Neural cell (in vitro differentiated cells): ENCODE measurements at regions not wholly inside any gene's neighbourhood (a gene's known extent, or its start where the extent isn't known, plus 50 kb on each side); places are given as distances from the start of the nearest gene placed in this dataset.

Experiments used
- H2AFZ ChIP-seq: fragments of 200-600, 300-800 bp; sonication (generic), shearing (Covaris generic); 2 replicates; pipeline ENCODE4 v1.6.0; 2014; ENCODE audit warnings: low read depth, mild to moderate bottlenecking, antibody characterized with exemption, low read length, moderate library complexity
- H3F3A ChIP-seq: fragments of 200-600 bp; shearing (Covaris generic); 2 replicates; pipeline ENCODE4 v1.6.1; 2016; ENCODE audit warnings: mild to moderate bottlenecking, moderate library complexity, mixed read lengths, antibody characterized with exemption, low read length; ENCODE audit not compliant: insufficient read depth, poor library complexity, severe bottlenecking
- H3K27ac ChIP-seq: fragments of 200-600, 300-800 bp; sonication (generic), shearing (Covaris generic); 2 replicates; pipeline ENCODE4 v1.5.1; 2014; ENCODE audit warnings: mild to moderate bottlenecking, low read length, moderate library complexity
- H3K27me3 ChIP-seq: fragments of 300-800, 200-600 bp; sonication (generic), shearing (Covaris generic); 2 replicates; pipeline ENCODE4 v1.6.0; 2014; ENCODE audit warnings: mild to moderate bottlenecking, low read depth, low read length, moderate library complexity; ENCODE audit not compliant: insufficient read depth
- H3K36me3 ChIP-seq: fragments of 300-800, 200-600 bp; sonication (generic), shearing (Covaris generic); 2 replicates; pipeline ENCODE4 v1.5.1; 2014; ENCODE audit warnings: mild to moderate bottlenecking, antibody characterized with exemption, low read length, moderate library complexity; ENCODE audit not compliant: insufficient read depth
- H3K4me2 ChIP-seq: fragments of 300-800, 200-600 bp; sonication (generic), shearing (Covaris generic); 2 replicates; pipeline ENCODE4 v1.6.0; 2014; ENCODE audit warnings: mild to moderate bottlenecking, low read length
- H3K4me3 ChIP-seq: fragments of 300-800, 200-600 bp; sonication (generic), shearing (Covaris generic); 2 replicates; pipeline ENCODE4 v1.5.1; 2014; ENCODE audit warnings: mild to moderate bottlenecking, low read length, moderate library complexity
- H3K79me2 ChIP-seq: fragments of 200-600 bp; shearing (Covaris generic); replicated peaks from 2 replicates; pipeline ENCODE4 v1.6.0; 2014; ENCODE audit warnings: mild to moderate bottlenecking, low read length, moderate library complexity; ENCODE audit not compliant: insufficient read depth
- H3K9ac ChIP-seq: fragments of 300-800, 200-600 bp; sonication (generic), shearing (Covaris generic); 2 replicates; pipeline ENCODE4 v1.6.1; 2016; ENCODE audit warnings: mild to moderate bottlenecking, low read length, mixed read lengths
- H3K9me2 ChIP-seq: fragments of 200-600 bp; shearing (Covaris generic); 2 replicates; pipeline ENCODE4 v1.6.1; 2016; ENCODE audit warnings: mild to moderate bottlenecking, low read length, mixed read lengths; ENCODE audit not compliant: insufficient read depth
- H3K9me3 ChIP-seq: fragments of 200-600, 300-800 bp; sonication (generic), shearing (Covaris generic); 2 replicates; pipeline ENCODE4 v1.6.1; 2016; ENCODE audit warnings: mild to moderate bottlenecking, mixed run types, low read length, moderate library complexity, mixed read lengths
- H4K20me1 ChIP-seq: fragments of 200-600 bp; shearing (Covaris generic); 2 replicates; pipeline ENCODE4 v1.6.1; 2016; ENCODE audit warnings: mild to moderate bottlenecking, mixed run types; ENCODE audit not compliant: insufficient read depth
- CTCF ChIP-seq: fragments of 450-650 bp; IDR thresholded peaks from 2 replicates; pipeline ENCODE4 v1.5.1; 2014; ENCODE audit warnings: antibody characterized with exemption, mild to moderate bottlenecking, moderate library complexity; ENCODE audit not compliant: poor library complexity, severe bottlenecking
- EP300 ChIP-seq: fragments of 450-650 bp; conservative IDR thresholded peaks from 2 replicates; pipeline ENCODE4 v1.6.1; 2014; ENCODE audit warnings: antibody characterized with exemption, mild to moderate bottlenecking, moderate library complexity; ENCODE audit not compliant: poor library complexity, severe bottlenecking
- EZH2 ChIP-seq: fragments of 200-600, 300-800 bp; shearing (Covaris generic), sonication (generic); IDR thresholded peaks from 2 replicates; pipeline ENCODE4 v1.6.1; 2014; ENCODE audit warnings: antibody characterized with exemption, low read length, borderline replicate concordance, mild to moderate bottlenecking; ENCODE audit not compliant: insufficient read depth, poor library complexity, severe bottlenecking
- MXI1 ChIP-seq: fragments of 450-650 bp; conservative IDR thresholded peaks from 2 replicates; pipeline ENCODE4 v1.6.1; 2014; ENCODE audit warnings: antibody characterized with exemption, mild to moderate bottlenecking; ENCODE audit not compliant: poor library complexity, severe bottlenecking
- POLR2AphosphoS5 ChIP-seq: IDR thresholded peaks from 2 replicates; pipeline ENCODE4 v1.6.1; 2012
- RAD21 ChIP-seq: fragments of 450-650 bp; conservative IDR thresholded peaks from 2 replicates; pipeline ENCODE4 v1.6.1; 2014; ENCODE audit warnings: antibody characterized with exemption, mild to moderate bottlenecking, moderate library complexity
- REST ChIP-seq: IDR thresholded peaks from 2 replicates; pipeline ENCODE4 v1.6.1; 2012; ENCODE audit warnings: borderline replicate concordance
- SMC3 ChIP-seq: fragments of 450-650 bp; conservative IDR thresholded peaks from 2 replicates; pipeline ENCODE4 v1.6.1; 2014; ENCODE audit warnings: antibody characterized with exemption, mild to moderate bottlenecking, moderate library complexity; ENCODE audit not compliant: poor library complexity
- TAF1 ChIP-seq: IDR thresholded peaks from 2 replicates; pipeline ENCODE4 v1.6.1; 2012; ENCODE audit warnings: low read depth

- Histone ChIP-seq H4K20me1 (no peaks in the 10 kb centered on the region), H3K36me3 (no peaks in the 10 kb centered on the region), H3K4me3 (no peak overlapping the region), H2AFZ (no peak overlapping the region), H3K9me2 (no peaks in the 10 kb centered on the region), H3K27ac (no peak overlapping the region), H3K9ac (no peak overlapping the region), H3F3A (no peaks in the 10 kb centered on the region), H3K27me3 (no peaks in the 10 kb centered on the region), H3K79me2 (no peaks in the 10 kb centered on the region), H3K4me2 (no peak overlapping the region), H3K9me3 (no peaks in the 10 kb centered on the region)
- TF ChIP-seq EP300 (no peak), REST (no peak), EZH2 (no peak), MXI1 (no peak), TAF1 (no peak), POLR2AphosphoS5 (no peak), CTCF (no peak), SMC3 (no peak), RAD21 (no peak)
Measured at GRCh38 chrX:13201605-13202219, 118.1 kb downstream of the ATXN3L start.

GRCh38 chrX:13200398-13200797 is 119.5 kb downstream of the ATXN3L start:
- Histone ChIP-seq H3K4me2 (no peak overlapping the region), H3K27ac (no peak overlapping the region), H3K27me3 (no peaks in the 10 kb centered on the region), H3K9me2 (no peaks in the 10 kb centered on the region), H3K9ac (no peak overlapping the region), H3K4me3 (no peak overlapping the region), H4K20me1 (no peaks in the 10 kb centered on the region), H3K79me2 (no peaks in the 10 kb centered on the region), H3F3A (no peaks in the 10 kb centered on the region), H3K9me3 (no peaks in the 10 kb centered on the region), H3K36me3 (no peaks in the 10 kb centered on the region), H2AFZ (no peak overlapping the region)
- no peak for TF ChIP-seq SMC3
- no peak for TF ChIP-seq REST
- TF ChIP-seq CTCF, result no peak
- TF ChIP-seq EP300, result no peak
- TF ChIP-seq TAF1, result no peak
- TF ChIP-seq EZH2, result no peak
- no peak for TF ChIP-seq MXI1
- TF ChIP-seq POLR2AphosphoS5, result no peak
- TF ChIP-seq RAD21, result no peak
